ENCODE measurements at regions not wholly inside any gene's neighbourhood (a gene's known extent, or its start where the extent isn't known, plus 50 kb on each side); places are given as distances from the start of the nearest gene placed in this dataset.

DNA sequence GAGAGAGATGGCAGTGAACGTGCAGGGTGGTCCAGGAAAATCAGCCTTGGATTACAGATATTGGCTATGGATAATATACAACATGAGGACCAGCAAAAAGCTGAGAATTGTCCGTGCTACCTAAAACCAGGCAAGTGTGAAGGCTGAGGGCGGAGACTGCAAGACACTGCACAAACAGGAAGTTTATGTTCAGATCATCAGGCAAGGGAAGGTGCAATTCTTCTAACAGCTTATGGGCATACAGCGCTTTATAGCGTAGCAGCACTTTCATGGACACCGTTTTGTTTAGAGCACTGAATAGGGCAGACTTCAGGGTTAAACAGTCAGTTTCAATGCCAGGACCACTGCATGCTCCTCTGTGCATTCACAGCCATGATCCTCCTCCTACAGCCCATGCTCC lies 93.1 kb upstream of the TMEM45B start:
- DNase-seq = no peak
- ATAC-seq (ENCODE audit: low read depth) = no peak
- no peaks in the 10 kb centered on the region for H3K9me3 Mint-ChIP-seq (ENCODE audit: insufficient read depth)
- no peak overlapping the region for H3K27ac Mint-ChIP-seq
- Histone ChIP-seq H4K20me1 (ENCODE audit: control insufficient read depth, insufficient read depth, low read length, poor library complexity, severe bottlenecking) (no peaks in the 10 kb centered on the region), H3K27ac (ENCODE audit: low read length in 2 of 2) (no peak overlapping the region), H3K36me3 (replicated peaks in 1 of 2; ENCODE audit: control extremely low read depth in 1 of 2, control insufficient read depth in 1 of 2, extremely low read depth in 1 of 2, insufficient read depth in 2 of 2, low read length in 1 of 2) (no peaks in the 10 kb centered on the region), H3K79me2 (ENCODE audit: control insufficient read depth, insufficient read depth, low read length) (no peaks in the 10 kb centered on the region), H3K4me2 (replicated peaks; ENCODE audit: low read depth, low read length, poor library complexity, severe bottlenecking) (no peak overlapping the region), H3K9ac (ENCODE audit: low read length) (no peak overlapping the region), H3K9me3 (ENCODE audit: control extremely low read depth in 1 of 3, control insufficient read depth in 2 of 3, insufficient read depth in 1 of 3, low read length in 2 of 3) (peaks cover 0 to 2% (median 0%) of the 10 kb centered on the region in 3 donors), H2AFZ (ENCODE audit: insufficient read depth, low read depth, low read length, poor library complexity, severe bottlenecking) (no peak overlapping the region), H3K4me1 (ENCODE audit: control insufficient read depth in 2 of 2, insufficient read depth in 2 of 2, low read length in 2 of 2) (no peaks in the 10 kb centered on the region), H3K27me3 (replicated peaks in 1 of 4; ENCODE audit: control extremely low read depth in 1 of 4, control insufficient read depth in 3 of 4, insufficient read depth in 4 of 4, low read length in 3 of 4) (no peaks in the 10 kb centered on the region), H3K4me3 (ENCODE audit: control extremely low read depth in 1 of 5, extremely low read depth in 1 of 5, insufficient read depth in 1 of 5, low read depth in 2 of 5, low read length in 4 of 5) (no peak overlapping the region)
- intact Hi-C loops (cut with micrococcal nuclease) = no loop called here
- no peaks in the 10 kb centered on the region for H3K27me3 Mint-ChIP-seq
- H3K4me1 Mint-ChIP-seq = no peaks in the 10 kb centered on the region
- WGBS (ENCODE audit: insufficient coverage) = 86% methylated on average over 5 of the region's 6 CpGs
- TF ChIP-seq, protein P1, sequence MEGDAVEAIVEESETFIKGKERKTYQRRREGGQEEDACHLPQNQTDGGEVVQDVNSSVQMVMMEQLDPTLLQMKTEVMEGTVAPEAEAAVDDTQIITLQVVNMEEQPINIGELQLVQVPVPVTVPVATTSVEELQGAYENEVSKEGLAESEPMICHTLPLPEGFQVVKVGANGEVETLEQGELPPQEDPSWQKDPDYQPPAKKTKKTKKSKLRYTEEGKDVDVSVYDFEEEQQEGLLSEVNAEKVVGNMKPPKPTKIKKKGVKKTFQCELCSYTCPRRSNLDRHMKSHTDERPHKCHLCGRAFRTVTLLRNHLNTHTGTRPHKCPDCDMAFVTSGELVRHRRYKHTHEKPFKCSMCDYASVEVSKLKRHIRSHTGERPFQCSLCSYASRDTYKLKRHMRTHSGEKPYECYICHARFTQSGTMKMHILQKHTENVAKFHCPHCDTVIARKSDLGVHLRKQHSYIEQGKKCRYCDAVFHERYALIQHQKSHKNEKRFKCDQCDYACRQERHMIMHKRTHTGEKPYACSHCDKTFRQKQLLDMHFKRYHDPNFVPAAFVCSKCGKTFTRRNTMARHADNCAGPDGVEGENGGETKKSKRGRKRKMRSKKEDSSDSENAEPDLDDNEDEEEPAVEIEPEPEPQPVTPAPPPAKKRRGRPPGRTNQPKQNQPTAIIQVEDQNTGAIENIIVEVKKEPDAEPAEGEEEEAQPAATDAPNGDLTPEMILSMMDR (IDR thresholded peaks at IDR 0.05) = no peak
- no peak for TF ChIP-seq EZH2 (IDR thresholded peaks at IDR 0.05; ENCODE audit: borderline replicate concordance, insufficient read depth, low read depth, low read length, poor library complexity, severe bottlenecking)
- POLR2A ChIA-PET = no interaction called here
- CTCF ChIA-PET = no interaction called here
- no peak overlapping the region for H3K4me3 Mint-ChIP-seq

- no peak overlapping the region for H3K4me2 ChIP-seq (replicated peaks; ENCODE audit: low read depth, low read length, poor library complexity, severe bottlenecking)
- Mint-ChIP-seq H3K4me1 (no peaks in the 10 kb centered on the region), H3K9me3 (ENCODE audit: insufficient read depth) (no peaks in the 10 kb centered on the region), H3K27ac (no peak overlapping the region), H3K27me3 (no peaks in the 10 kb centered on the region), H3K4me3 (no peak overlapping the region)
- no peaks in the 10 kb centered on the region for H3K79me2 ChIP-seq (ENCODE audit: control insufficient read depth, insufficient read depth, low read length)
- no peak for TF ChIP-seq EZH2 (IDR thresholded peaks at IDR 0.05; ENCODE audit: borderline replicate concordance, insufficient read depth, low read depth, low read length, poor library complexity, severe bottlenecking)
- TF ChIP-seq, protein P1 (IDR thresholded peaks at IDR 0.05) = no peak
- ChIA-PET POLR2A (no interaction called here), CTCF (no interaction called here)
- intact Hi-C loops (cut with micrococcal nuclease) = no loop called here
- H3K36me3 ChIP-seq (replicated peaks in 1 of 2; ENCODE audit: control extremely low read depth in 1 of 2, control insufficient read depth in 1 of 2, extremely low read depth in 1 of 2, insufficient read depth in 2 of 2, low read length in 1 of 2) = no peaks in the 10 kb centered on the region
- H2AFZ ChIP-seq (ENCODE audit: insufficient read depth, low read depth, low read length, poor library complexity, severe bottlenecking) = no peak overlapping the region
- peaks cover 0 to 2% (median 0%) of the 10 kb centered on the region in 3 donors for H3K9me3 ChIP-seq (ENCODE audit: control extremely low read depth in 1 of 3, control insufficient read depth in 2 of 3, insufficient read depth in 1 of 3, low read length in 2 of 3)
- H3K27ac ChIP-seq (ENCODE audit: low read length in 2 of 2) = no peak overlapping the region
- no peaks in the 10 kb centered on the region for H3K4me1 ChIP-seq (ENCODE audit: control insufficient read depth in 2 of 2, insufficient read depth in 2 of 2, low read length in 2 of 2)
- H3K4me3 ChIP-seq (ENCODE audit: control extremely low read depth in 1 of 5, extremely low read depth in 1 of 5, insufficient read depth in 1 of 5, low read depth in 2 of 5, low read length in 4 of 5) = no peak overlapping the region
- ATAC-seq (ENCODE audit: low read depth) = no peak
- no peaks in the 10 kb centered on the region for H3K27me3 ChIP-seq (replicated peaks in 1 of 4; ENCODE audit: control extremely low read depth in 1 of 4, control insufficient read depth in 3 of 4, insufficient read depth in 4 of 4, low read length in 3 of 4)
- 80% methylated on average over 9 of the region's 13 CpGs for WGBS (ENCODE audit: insufficient coverage)
- no peak overlapping the region for H3K9ac ChIP-seq (ENCODE audit: low read length)
- H4K20me1 ChIP-seq (ENCODE audit: control insufficient read depth, insufficient read depth, low read length, poor library complexity, severe bottlenecking) = no peaks in the 10 kb centered on the region
- DNase-seq = no peak
These were observed 92.4 kb upstream of the TMEM45B start for GRCh38 chr11:129723146-129723760.

Data from B cell (primary cell).